DND-41 (cell line): ENCODE measurements at regions not wholly inside any gene's neighbourhood (a gene's known extent, or its start where the extent isn't known, plus 50 kb on each side); places are given as distances from the start of the nearest gene placed in this dataset.

ENCODE experiments used
- ATAC-seq: fragments of 200-7000 bp; cut with Tn5 transposase; 3 replicates; pipeline ENCODE4 v1.9.1; 2021; ENCODE audit warnings: low read depth; ENCODE audit not compliant: insufficient read depth
- DNase-seq: peaks from one replicate; pipeline ENCODE4 v3.0.0-alpha.2; 2020
- H2AFZ ChIP-seq: 2 replicates; pipeline ENCODE4 v1.6.0; 2012; ENCODE audit warnings: low read depth, low read length
- H3K27ac ChIP-seq: 2 replicates; pipeline ENCODE4 v1.5.1; 2012; ENCODE audit warnings: low read length, inconsistent platforms
- H3K27me3 ChIP-seq: fragments of 200-600 bp; sonication (generic); 2 replicates; pipeline ENCODE4 v1.6.0; 2012; ENCODE audit warnings: low read length, mild to moderate bottlenecking, inconsistent platforms; ENCODE audit not compliant: insufficient read depth, poor library complexity
- H3K36me3 ChIP-seq: 2 replicates; pipeline ENCODE4 v1.5.1; 2012; ENCODE audit warnings: low read length, inconsistent platforms; ENCODE audit not compliant: insufficient read depth
- H3K4me1 ChIP-seq: 2 replicates; pipeline ENCODE4 v1.5.1; 2012; ENCODE audit warnings: mild to moderate bottlenecking, low read length; ENCODE audit not compliant: insufficient read depth
- H3K4me2 ChIP-seq: 2 replicates; pipeline ENCODE4 v1.6.0; 2012; ENCODE audit warnings: mild to moderate bottlenecking, moderate library complexity, low read length, inconsistent platforms; ENCODE audit not compliant: insufficient read depth
- H3K4me3 ChIP-seq, 2 experiments: fragments of 200-600 bp in 1 of 2; shearing (Covaris generic) in 1 of 2; 2 replicates each; pipeline ENCODE4 v1.5.1; 2012 to 2016; ENCODE audit warnings: inconsistent platforms in 2 of 2, low read length in 2 of 2, mild to moderate bottlenecking in 2 of 2, low read depth in 1 of 2, moderate library complexity in 1 of 2
- H3K79me2 ChIP-seq: 2 replicates; pipeline ENCODE4 v1.6.0; 2012; ENCODE audit warnings: low read length, inconsistent platforms; ENCODE audit not compliant: insufficient read depth
- H3K9ac ChIP-seq: 2 replicates; pipeline ENCODE4 v1.6.0; 2012; ENCODE audit warnings: low read depth, mild to moderate bottlenecking, inconsistent platforms, low read length, moderate library complexity
- H3K9me3 ChIP-seq: 2 replicates; pipeline ENCODE4 v1.5.1; 2012; ENCODE audit warnings: low read length, moderate library complexity, mild to moderate bottlenecking, inconsistent platforms; ENCODE audit not compliant: insufficient read depth, severe bottlenecking
- H4K20me1 ChIP-seq: 2 replicates; pipeline ENCODE4 v1.6.0; 2012; ENCODE audit warnings: low read length; ENCODE audit not compliant: insufficient read depth
- EZH2 ChIP-seq: IDR thresholded peaks from 3 replicates; pipeline ENCODE4 v1.6.1; 2012; ENCODE audit warnings: borderline replicate concordance, low read depth, mild to moderate bottlenecking, moderate library complexity, low read length, inconsistent platforms; ENCODE audit not compliant: severe bottlenecking
- TF ChIP-seq, protein P1 (sequence below): IDR thresholded peaks from 2 replicates; pipeline ENCODE4 v1.5.1; 2012; ENCODE audit warnings: borderline replicate concordance, low read length, moderate library complexity, mild to moderate bottlenecking; ENCODE audit not compliant: poor library complexity, severe bottlenecking; ENCODE audit errors: extremely low read depth

DNA sequence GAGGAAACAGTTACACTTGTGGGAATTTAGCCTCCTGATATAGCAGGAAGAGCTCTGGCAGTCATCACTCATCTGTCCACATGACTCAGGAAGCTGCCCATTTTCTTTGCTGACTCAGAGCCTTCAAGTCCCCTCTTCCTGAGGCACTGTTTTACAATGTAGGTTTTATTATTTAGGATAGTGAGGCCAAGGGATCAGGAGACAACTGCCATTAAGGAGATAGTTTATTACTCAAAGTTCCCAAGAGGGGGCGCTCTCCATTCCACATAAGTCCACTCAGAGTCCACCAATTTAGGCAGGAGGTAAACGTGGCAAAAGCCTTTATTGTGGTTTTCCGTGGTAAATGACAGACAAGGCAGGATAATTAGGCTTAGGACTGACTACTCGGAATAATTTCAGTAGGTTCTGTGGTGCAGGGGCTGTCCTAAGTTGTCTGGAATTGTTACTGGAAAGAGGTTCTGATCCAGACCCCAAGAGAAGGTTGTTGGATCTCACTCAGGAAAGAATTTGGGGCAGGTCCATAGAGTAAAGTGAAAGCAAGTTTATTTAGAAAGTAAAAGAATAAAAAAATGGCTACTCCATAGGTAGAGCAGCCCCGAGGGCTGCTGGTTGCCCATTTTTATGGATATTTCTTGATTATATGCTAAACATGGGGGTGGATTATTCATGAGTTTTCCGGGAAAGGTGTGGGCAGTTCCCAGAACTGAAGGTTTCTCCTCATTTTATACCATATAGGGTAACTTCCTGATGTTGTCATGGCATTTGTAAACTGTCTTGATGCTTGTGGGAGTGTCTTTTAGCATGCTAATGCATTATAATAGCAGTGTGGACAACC lies 96.0 kb upstream of the RAB40AL start:
- ATAC-seq (no peak), DNase-seq (no peak)
- Histone ChIP-seq H3K9me3 (no peaks in the 10 kb centered on the region), H3K79me2 (no peaks in the 10 kb centered on the region), H4K20me1 (no peaks in the 10 kb centered on the region), H3K4me1 (no peaks in the 10 kb centered on the region), H3K36me3 (peaks cover 10% of the 10 kb centered on the region; the same call in 1 of the 2 replicates), H3K4me2 (no peak overlapping the region), H3K27me3 (no peaks in the 10 kb centered on the region), H3K9ac (no peak overlapping the region), H2AFZ (no peak overlapping the region), H3K27ac (no peak overlapping the region), H3K4me3 (no peak overlapping the region)
- no peak for TF ChIP-seq EZH2
- TF ChIP-seq, protein P1, sequence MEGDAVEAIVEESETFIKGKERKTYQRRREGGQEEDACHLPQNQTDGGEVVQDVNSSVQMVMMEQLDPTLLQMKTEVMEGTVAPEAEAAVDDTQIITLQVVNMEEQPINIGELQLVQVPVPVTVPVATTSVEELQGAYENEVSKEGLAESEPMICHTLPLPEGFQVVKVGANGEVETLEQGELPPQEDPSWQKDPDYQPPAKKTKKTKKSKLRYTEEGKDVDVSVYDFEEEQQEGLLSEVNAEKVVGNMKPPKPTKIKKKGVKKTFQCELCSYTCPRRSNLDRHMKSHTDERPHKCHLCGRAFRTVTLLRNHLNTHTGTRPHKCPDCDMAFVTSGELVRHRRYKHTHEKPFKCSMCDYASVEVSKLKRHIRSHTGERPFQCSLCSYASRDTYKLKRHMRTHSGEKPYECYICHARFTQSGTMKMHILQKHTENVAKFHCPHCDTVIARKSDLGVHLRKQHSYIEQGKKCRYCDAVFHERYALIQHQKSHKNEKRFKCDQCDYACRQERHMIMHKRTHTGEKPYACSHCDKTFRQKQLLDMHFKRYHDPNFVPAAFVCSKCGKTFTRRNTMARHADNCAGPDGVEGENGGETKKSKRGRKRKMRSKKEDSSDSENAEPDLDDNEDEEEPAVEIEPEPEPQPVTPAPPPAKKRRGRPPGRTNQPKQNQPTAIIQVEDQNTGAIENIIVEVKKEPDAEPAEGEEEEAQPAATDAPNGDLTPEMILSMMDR: peak; percentile 24

DNA sequence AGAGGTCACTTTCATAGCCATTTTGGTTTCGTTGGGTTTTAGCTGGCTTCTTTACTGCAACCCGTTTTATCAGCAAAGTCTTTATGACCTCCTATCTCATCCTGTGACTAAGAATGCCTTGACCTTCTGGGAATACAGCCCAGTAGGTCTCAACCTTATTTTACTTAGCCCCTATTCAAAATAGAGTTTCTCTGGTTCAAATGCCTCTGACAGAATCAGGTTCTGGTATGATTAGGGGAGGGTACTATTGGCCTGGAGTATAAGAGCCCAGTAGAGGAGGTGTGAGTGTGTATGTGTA lies 95.4 kb upstream of the RAB40AL start:
- TF ChIP-seq, protein P1: no peak
- no peak for TF ChIP-seq EZH2
- no peak overlapping the region for H3K9ac ChIP-seq
- DNase-seq (no peak), ATAC-seq (no peak)
- H4K20me1 ChIP-seq: no peaks in the 10 kb centered on the region
- H3K27ac ChIP-seq: no peak overlapping the region
- no peak overlapping the region for H3K4me2 ChIP-seq
- H3K4me3 ChIP-seq: no peak overlapping the region
- no peaks in the 10 kb centered on the region for H3K4me1 ChIP-seq
- no peaks in the 10 kb centered on the region for H3K27me3 ChIP-seq
- H3K36me3 ChIP-seq: peaks cover 10% of the 10 kb centered on the region; the same call in 1 of the 2 replicates
- no peaks in the 10 kb centered on the region for H3K79me2 ChIP-seq
- H2AFZ ChIP-seq: no peak overlapping the region
- H3K9me3 ChIP-seq: no peaks in the 10 kb centered on the region

DNA sequence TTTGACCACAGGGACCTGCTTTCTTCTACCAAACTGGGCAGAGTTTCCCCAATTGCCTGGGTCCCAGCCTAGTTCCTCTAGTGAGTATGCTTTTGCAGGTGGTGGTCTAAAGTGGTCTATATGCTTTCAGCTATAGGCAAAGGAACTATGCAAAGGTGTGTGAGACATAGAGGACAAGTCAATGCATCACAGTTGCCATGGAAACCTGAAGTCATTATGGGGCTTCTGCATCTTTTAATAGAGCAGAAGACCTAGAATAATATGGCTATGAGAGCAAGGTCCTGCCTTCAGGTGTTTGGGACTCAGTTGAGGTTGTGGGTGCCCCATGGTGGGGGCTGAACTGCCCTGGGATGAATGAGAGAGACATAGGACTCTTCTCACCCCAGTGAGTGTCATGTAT lies 92.1 kb upstream of the RAB40AL start:
- Histone ChIP-seq H3K9me3 (no peaks in the 10 kb centered on the region), H3K4me3 (no peak overlapping the region), H2AFZ (no peak overlapping the region), H3K36me3 (peaks cover 7% of the 10 kb centered on the region; the same call in 1 of the 2 replicates), H4K20me1 (no peaks in the 10 kb centered on the region), H3K4me1 (no peaks in the 10 kb centered on the region), H3K4me2 (no peak overlapping the region), H3K79me2 (no peaks in the 10 kb centered on the region), H3K27ac (no peak overlapping the region), H3K9ac (no peak overlapping the region), H3K27me3 (no peaks in the 10 kb centered on the region)
- ATAC-seq: no peak
- TF ChIP-seq, protein P1: no peak
- no peak for TF ChIP-seq EZH2
- DNase-seq: no peak
